HG03342 (cell line): ENCODE measurements at regions not wholly inside any gene's neighbourhood (a gene's known extent, or its start where the extent isn't known, plus 50 kb on each side); places are given as distances from the start of the nearest gene placed in this dataset.

Experiments used
- ATAC-seq: cut with Tn5 transposase; IDR thresholded peaks from one replicate; pipeline ENCODE4 v1.9.1; 2021; ENCODE audit warnings: mild to moderate bottlenecking, moderate library complexity; ENCODE audit not compliant: unreplicated experiment

DNA sequence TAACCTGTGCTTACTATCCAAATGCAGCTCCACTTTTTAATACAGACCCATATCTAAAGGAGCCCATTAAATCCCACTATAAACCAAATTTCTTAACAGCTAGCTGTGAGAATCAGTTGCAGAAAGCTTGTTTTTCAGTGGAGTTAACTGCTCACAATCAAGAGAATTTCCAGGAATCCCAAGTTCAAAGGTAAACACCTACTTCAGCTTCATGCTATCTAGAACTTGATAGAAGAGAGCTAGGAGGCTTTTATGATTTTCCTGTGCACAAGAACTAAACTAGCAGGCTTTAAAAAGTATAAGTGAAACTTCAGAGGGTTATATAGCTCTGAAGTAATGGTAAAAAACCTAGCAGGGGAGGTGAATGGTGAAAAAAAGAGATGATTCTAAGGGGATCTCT is 96.2 kb upstream of the PABPC4L start:
- no peak for ATAC-seq

DNA sequence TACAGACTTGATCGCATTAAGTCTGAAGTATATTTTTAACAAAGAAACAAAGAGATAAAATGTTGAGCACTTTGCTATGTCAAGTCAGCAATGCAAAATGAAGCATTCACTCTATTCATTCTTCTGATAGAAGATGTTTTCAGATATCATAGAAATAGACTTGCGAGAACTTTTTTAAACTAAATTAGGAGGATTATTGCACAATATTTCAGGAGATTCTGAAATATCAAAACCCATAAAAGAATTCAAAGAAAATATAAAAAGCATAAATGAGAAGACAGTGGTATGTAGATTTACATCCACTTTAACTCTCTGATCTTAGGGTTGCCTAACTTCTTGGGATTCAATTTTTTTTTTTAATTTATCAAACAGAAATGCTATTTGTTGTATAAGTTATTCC is 81.1 kb upstream of the PABPC4L start:
- no peak for ATAC-seq

DNA sequence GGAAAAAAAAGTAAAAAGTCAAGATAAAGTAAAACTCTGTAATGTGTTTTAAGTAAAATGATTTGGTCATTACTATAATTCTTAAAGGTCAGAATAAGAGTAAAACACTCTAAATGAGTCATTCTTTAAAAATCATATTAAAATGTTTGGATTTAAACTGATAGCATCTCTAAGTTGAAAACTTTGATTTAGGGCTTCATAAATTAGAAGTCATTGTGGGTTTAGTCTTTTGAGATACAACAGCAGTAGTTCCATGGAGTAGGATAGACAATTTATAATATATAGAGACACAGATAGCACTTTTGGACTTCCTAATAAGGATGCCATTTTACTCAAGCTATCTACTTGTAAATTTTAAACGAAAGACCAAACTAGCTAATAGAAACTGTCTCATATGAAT is 77.1 kb upstream of the PABPC4L start:
- no peak for ATAC-seq

DNA sequence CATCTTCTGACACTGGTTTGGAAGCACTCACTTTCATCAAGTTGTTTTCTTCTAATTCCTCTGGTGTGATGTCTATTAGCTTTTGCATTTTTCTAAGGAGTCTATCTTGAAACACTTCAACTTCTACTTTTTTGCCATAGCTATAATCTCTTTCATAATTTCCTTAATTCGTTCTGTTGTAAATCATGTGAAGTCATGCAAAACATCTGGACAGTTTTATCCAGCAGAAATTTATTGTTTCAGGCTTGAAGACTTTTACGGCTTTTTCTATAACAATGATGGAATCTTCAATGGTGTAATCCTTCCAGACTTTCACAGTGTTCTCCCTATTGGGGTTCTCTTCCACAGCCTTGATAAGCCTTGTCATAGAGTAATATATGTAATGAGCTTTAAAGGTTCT is 74.9 kb upstream of the PABPC4L start:
- ATAC-seq, result no peak

DNA sequence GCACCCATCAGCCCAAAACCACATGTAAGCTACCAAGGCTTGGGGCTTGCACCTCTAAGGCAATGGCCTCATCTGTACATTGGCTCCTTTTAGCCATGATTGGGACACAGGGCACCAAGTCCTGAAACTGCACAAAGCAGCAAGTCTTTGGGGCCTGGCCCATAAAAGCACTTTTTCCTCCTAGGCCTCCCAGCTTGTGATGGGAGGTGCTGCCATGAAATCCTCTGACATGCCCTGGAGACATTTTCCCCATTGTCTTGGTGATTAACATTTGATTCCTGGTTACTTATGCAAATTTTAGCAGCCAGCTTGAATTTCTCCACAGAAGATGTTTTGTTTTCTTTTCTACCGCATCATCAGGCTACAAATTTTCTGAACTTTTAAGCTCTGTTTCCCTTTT is 58.5 kb upstream of the PABPC4L start:
- ATAC-seq, result no peak
